ENCODE measurements at regions not wholly inside any gene's neighbourhood (a gene's known extent, or its start where the extent isn't known, plus 50 kb on each side); places are given as distances from the start of the nearest gene placed in this dataset.

DNA sequence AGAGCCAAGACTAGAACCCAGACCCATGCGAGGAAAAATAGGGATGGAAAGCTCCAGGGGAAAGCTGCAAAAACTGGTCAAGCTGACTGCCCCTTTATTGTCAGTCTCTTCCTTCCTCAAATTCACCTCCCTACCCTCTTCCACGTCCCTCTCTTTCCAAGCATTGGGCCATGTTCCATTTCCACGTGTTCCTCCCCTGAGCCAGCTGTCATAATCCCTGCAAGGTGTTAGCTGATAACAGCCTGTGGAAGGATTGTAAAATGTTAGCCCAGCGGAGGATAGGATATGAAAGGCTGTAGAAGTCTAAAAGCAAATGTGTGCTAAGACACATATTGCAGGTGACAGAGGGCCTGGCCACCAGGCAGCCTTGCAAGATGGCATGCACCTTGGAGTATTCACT, 88.0 kb upstream of the MAX start:
- Histone ChIP-seq H3K9ac (ENCODE audit: low read depth, low read length, poor library complexity, severe bottlenecking) (no peak overlapping the region), H3F3A (ENCODE audit: low read depth) (no peaks in the 10 kb centered on the region), H3K9me3 (ENCODE audit: insufficient read depth, low read depth, low read length) (no peaks in the 10 kb centered on the region), H3K79me2 (ENCODE audit: insufficient read depth, low read length) (no peaks in the 10 kb centered on the region), H2AFZ (ENCODE audit: low read length) (no peak overlapping the region), H3K4me3 (ENCODE audit: low read length, poor library complexity, severe bottlenecking) (no peak overlapping the region), H3K36me3 (ENCODE audit: insufficient read depth, low read length) (no peaks in the 10 kb centered on the region), H3K4me1 (ENCODE audit: insufficient read depth, low read length, poor library complexity, severe bottlenecking) (no peaks in the 10 kb centered on the region), H4K20me1 (ENCODE audit: insufficient read depth, low read length, poor library complexity, severe bottlenecking) (no peaks in the 10 kb centered on the region), H3K27me3 (ENCODE audit: insufficient read depth, low read length, poor library complexity, severe bottlenecking) (no peaks in the 10 kb centered on the region), H3K9me2 (replicated peaks; ENCODE audit: low read depth, low read length) (no peaks in the 10 kb centered on the region), H3K4me2 (ENCODE audit: low read depth, low read length, poor library complexity, severe bottlenecking) (no peak overlapping the region)
- no peak for TF ChIP-seq CTCF (conservative IDR thresholded peaks at IDR 0.05; ENCODE audit: low read length)
- no peak for TF ChIP-seq EZH2phosphoT487 (IDR thresholded peaks at IDR 0.05; ENCODE audit: borderline replicate concordance)

- no peak overlapping the region for H2AFZ ChIP-seq (ENCODE audit: low read length)
- H3K27me3 ChIP-seq (ENCODE audit: insufficient read depth, low read length, poor library complexity, severe bottlenecking), result no peaks in the 10 kb centered on the region
- H3K4me2 ChIP-seq (ENCODE audit: low read depth, low read length, poor library complexity, severe bottlenecking), result no peak overlapping the region
- H3K9me3 ChIP-seq (ENCODE audit: insufficient read depth, low read depth, low read length), result no peaks in the 10 kb centered on the region
- no peak overlapping the region for H3K9ac ChIP-seq (ENCODE audit: low read depth, low read length, poor library complexity, severe bottlenecking)
- no peak overlapping the region for H3K4me3 ChIP-seq (ENCODE audit: low read length, poor library complexity, severe bottlenecking)
- no peak for TF ChIP-seq EZH2phosphoT487 (IDR thresholded peaks at IDR 0.05; ENCODE audit: borderline replicate concordance)
- no peak for TF ChIP-seq CTCF (conservative IDR thresholded peaks at IDR 0.05; ENCODE audit: low read length)
- no peaks in the 10 kb centered on the region for H3K79me2 ChIP-seq (ENCODE audit: insufficient read depth, low read length)
- no peaks in the 10 kb centered on the region for H3F3A ChIP-seq (ENCODE audit: low read depth)
- H3K36me3 ChIP-seq (ENCODE audit: insufficient read depth, low read length), result no peaks in the 10 kb centered on the region
- no peaks in the 10 kb centered on the region for H3K9me2 ChIP-seq (replicated peaks; ENCODE audit: low read depth, low read length)
- no peaks in the 10 kb centered on the region for H4K20me1 ChIP-seq (ENCODE audit: insufficient read depth, low read length, poor library complexity, severe bottlenecking)
- H3K4me1 ChIP-seq (ENCODE audit: insufficient read depth, low read length, poor library complexity, severe bottlenecking), result no peaks in the 10 kb centered on the region
Observed at GRCh38 chr14:65191716-65192115, 89.4 kb upstream of the MAX start.

- Histone ChIP-seq H3K9ac (ENCODE audit: low read depth, low read length, poor library complexity, severe bottlenecking) (no peak overlapping the region), H3K4me2 (ENCODE audit: low read depth, low read length, poor library complexity, severe bottlenecking) (no peak overlapping the region), H2AFZ (ENCODE audit: low read length) (no peak overlapping the region), H3F3A (ENCODE audit: low read depth) (no peaks in the 10 kb centered on the region), H3K9me3 (ENCODE audit: insufficient read depth, low read depth, low read length) (no peaks in the 10 kb centered on the region), H3K9me2 (replicated peaks; ENCODE audit: low read depth, low read length) (no peaks in the 10 kb centered on the region), H3K36me3 (ENCODE audit: insufficient read depth, low read length) (no peaks in the 10 kb centered on the region), H3K79me2 (ENCODE audit: insufficient read depth, low read length) (no peaks in the 10 kb centered on the region), H4K20me1 (ENCODE audit: insufficient read depth, low read length, poor library complexity, severe bottlenecking) (no peaks in the 10 kb centered on the region), H3K27me3 (ENCODE audit: insufficient read depth, low read length, poor library complexity, severe bottlenecking) (no peaks in the 10 kb centered on the region), H3K4me3 (ENCODE audit: low read length, poor library complexity, severe bottlenecking) (no peak overlapping the region), H3K4me1 (ENCODE audit: insufficient read depth, low read length, poor library complexity, severe bottlenecking) (no peaks in the 10 kb centered on the region)
- TF ChIP-seq CTCF (conservative IDR thresholded peaks at IDR 0.05; ENCODE audit: low read length) (no peak), EZH2phosphoT487 (IDR thresholded peaks at IDR 0.05; ENCODE audit: borderline replicate concordance) (no peak)
Observed at GRCh38 chr14:65192686-65193085, 90.4 kb upstream of the MAX start.
